ENCODE measurements at regions not wholly inside any gene's neighbourhood (a gene's known extent, or its start where the extent isn't known, plus 50 kb on each side); places are given as distances from the start of the nearest gene placed in this dataset.

GRCh38 chr7:18231854-18232253 lies 204.2 kb upstream of the PRPS1L1 start:
- TF ChIP-seq CTCF (IDR thresholded peaks at IDR 0.05) (no peak), POLR2A (IDR thresholded peaks at IDR 0.05) (no peak)

Data from Peyer's patch (tissue), 4 donors.